G401.6 (cell line): ENCODE measurements at regions not wholly inside any gene's neighbourhood (a gene's known extent, or its start where the extent isn't known, plus 50 kb on each side); places are given as distances from the start of the nearest gene placed in this dataset.

Experiments
- FAIRE-seq: peaks from 2 replicates; lab custom pipeline; 2012; peaks lifted over from hg19 to GRCh38; lab: Jason Lieb, UNC

DNA sequence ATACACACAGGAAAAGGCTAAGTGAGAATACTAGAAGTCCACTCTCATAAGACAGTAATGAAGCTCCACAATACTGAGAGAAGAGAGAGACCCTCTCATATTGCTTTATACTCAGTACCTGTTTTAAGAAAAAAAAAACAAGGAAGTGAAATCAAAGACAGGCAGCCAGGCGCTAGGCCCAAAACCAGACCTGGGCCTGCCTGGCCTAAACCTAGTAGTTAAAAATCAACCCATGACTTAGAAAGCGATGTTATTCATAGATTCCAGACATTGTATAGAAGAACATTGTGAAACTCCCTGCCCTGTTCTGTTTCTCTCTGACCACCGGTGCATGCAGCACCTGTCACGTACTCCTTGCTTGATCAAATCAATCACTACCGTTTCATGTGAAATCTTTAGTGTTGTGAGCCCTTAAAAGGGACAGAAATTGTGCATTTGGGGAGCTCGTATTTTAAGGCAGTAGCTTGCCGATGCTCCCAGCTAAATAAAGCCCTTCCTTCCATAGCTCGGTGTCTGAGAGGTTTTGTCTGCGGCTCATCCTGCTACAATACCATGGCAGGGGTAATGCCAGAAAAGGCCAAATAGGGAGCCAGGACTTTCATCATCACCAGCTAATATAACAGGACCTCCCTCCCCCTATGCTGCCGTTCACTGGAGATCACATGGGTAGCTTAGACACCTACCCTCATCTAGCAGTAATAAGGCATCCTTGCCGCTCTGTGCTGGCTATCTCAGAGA is 1294.1 kb downstream of the NSUN3 start:
- FAIRE-seq: no peak

DNA sequence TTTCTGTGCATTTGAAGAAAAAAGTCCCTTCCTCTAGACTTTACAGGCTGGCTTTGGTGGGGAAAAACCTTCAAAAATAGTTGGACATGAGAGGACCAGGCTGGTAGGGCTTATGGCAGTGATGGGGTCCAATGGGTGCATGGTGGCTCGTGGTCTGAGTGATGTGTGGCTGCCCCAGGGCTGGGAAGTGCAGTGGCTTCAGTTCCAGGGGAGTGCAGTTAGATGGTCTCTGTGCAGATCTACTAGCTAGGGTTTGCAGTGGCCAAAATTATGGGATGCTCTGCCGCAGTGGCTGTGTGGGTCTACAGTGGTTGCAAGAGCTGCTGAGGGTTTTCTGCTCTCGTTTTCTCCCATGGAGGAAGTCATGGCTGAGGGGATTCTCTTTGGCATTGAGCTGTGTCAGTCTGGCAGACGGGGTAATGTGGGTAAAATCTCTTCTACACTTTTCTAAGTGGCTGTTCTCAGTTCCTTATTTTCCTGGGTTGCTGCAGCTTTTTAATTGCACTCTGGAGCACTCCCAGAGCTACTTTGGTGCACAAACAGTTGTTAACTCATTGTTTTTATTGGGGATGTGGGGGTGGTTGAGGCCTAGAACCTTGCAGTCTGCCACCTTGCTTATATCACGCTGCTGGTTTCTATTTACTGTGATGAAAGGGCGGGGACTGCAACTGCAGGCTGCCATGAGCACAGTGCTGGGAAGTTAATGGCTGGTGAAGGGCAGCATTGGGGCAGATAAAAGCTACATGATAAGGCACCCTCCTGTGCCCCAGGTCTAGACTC is 1324.6 kb downstream of the NSUN3 start:
- no peak for FAIRE-seq

DNA sequence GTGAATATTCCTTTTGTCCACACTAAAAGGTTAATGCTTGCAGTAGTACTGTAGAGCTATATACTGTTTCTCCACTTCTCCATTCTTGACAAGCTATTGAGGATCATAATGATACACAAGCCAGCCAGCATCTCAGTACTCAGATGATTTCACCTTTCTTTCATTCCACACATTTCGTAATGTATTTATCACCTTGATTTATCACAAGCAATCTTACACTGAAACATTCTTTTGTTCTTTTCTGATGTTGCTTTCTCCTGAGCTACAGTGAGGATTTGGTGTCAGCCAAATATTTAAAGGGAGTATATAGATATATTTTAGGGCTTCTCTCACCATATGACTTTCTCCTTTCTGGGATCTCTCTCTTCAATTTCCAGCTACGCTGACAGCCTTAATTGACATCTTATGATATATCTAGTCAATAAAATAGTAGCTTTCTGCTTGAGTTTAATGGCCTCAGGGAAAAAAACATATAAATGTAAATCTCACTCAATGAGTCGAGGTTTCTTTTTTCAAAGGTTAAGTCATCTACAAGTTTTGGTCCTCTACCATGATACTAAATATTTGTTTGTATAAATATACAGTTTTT is 1327.0 kb downstream of the NSUN3 start:
- no peak for FAIRE-seq

DNA sequence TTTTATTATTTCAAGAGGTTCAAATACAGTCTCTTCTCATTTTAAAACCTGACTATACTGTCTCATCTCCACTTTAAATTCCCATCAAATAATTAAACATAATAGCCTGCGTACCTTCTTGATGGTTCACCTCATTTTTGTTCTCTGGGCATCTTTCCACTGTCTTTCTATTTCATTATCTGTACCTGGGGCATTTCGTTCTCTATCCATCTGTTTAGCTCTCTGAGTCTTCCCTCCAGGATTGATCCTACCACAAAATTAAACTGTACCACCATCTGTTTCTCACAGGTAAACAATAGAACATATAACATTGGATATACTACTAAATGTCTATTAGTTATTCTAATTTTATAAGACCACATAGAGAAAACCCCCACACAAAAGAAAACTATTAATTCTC is 1331.4 kb downstream of the NSUN3 start:
- no peak for FAIRE-seq

DNA sequence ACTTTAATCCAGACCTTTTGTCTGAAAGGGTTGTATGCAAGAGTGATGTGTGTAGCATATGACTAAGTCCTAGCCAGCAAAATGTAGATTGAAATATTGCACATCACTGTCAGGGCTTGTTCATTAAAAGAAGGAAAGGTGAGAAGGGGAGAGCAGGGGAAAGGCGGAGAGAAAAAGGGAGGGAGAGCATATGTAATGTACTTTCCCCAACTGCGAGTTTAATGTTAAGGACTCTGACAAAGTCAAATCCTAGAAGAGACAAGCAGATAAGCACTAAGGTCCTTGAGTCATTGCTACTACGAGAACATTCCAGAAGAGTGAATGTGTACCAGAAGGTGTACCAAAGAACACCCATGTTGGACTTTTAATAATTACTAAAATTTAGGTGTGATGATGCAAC is 1336.7 kb downstream of the NSUN3 start:
- no peak for FAIRE-seq

DNA sequence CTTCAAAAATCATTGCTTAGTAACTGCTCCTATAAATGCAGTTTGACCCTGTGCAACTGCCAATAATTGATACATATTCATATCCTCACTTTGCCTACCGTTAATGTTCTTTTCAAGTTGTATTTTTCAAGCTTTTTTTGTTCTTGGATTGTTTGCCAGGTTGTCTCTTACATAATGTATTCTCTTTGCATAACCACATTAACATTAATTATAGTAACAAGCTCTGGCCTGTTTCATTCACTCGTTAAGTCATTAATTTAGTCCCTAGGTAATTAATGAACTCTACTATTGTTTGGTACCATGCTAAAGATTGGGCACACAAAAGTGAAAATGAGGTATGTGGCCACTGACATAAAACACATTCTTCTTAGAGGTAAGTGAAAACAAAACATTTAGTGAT is 1338.8 kb downstream of the NSUN3 start:
- FAIRE-seq: no peak

DNA sequence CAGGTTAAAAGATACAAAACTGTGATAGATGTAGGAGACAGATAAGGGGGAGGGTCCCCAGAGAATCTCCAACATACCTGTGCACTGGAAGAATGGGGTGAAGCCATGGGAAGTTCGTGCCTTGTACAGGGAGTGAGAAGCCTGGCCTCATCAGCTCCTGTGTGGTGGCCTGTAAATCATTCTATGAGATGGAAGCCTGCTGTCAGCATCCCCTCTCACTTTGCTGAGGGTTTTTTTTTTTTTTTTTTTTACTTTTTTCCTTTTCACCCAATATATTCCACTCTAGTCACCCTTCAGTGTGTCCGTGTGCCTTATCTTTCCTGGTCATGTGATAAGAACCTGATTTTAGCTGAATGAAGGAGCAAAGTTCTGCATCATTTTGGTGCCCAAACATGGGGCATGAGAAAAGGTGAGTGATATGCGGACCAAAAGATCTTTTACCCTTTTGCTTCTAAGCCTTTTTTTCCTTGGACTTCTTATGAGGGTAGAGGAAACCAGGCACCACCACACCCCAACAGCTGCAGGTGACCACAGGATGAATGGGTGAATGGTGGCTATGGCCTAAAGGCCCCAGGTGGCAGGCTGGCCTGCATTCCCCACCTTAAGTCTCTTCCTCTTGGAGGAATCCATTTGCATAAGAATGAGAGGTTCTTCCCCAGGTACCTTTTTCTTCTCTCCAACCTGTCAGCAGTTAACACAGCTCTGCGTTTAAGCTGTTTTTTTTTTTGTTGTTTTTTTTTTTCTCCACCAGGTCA is 1345.0 kb downstream of the NSUN3 start:
- no peak for FAIRE-seq

DNA sequence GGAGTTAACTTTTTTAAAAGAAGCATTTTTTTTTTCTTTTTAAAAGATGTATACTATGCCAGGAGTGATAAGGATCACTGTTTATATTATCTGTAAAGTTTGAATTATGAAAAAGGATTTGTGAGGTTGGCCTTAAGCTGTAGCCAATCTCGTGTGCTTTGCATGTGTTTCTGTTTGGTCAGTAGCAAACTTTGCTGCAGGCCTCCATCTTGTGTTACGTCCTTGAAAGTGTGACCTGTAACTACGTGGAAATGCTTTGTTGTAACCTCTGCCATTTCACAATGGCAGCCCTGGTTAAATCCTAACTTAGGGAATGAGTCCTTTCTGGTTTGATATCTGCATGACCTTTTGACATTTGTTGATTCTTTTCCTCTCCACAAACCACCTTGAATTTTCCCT is 1345.6 kb downstream of the NSUN3 start:
- FAIRE-seq: no peak

DNA sequence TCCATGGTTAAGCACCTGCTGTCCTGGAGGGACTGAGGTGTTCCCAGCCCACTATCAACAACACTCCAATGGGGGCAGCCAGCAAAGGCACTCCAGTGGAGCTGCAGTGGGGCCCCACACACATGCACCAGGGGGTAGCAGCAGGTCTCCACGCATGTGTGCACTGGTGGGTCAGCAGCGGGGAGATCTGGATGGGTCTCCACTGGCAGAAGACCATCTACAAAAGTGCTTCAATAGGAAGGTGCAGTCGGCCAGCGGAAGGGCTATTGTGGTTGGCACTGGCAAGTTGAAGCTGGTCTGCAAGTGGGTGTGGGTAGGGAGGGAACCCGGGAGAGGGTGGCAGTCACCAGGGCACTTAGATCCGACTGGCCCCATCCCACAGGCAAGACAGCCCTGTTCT is 1355.4 kb downstream of the NSUN3 start:
- FAIRE-seq: no peak

DNA sequence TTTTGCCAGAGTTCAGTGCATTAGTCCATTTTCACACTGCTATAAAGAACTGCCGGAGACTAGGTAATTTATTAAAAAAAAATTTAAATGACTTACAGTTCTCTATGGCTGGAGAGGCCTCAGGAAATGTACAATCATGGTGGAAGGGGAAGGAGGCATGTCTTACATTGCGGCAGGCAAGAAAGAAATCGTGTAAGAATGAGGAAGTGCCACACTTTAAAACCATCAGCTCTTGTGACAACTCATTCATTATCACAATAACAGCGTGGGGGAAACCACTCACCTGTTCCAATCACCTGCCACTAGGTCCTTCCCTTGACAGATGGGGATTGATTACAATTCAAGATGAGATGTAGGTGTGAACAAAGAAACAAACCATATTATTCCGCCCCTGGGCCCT is 1361.4 kb downstream of the NSUN3 start:
- FAIRE-seq: no peak

DNA sequence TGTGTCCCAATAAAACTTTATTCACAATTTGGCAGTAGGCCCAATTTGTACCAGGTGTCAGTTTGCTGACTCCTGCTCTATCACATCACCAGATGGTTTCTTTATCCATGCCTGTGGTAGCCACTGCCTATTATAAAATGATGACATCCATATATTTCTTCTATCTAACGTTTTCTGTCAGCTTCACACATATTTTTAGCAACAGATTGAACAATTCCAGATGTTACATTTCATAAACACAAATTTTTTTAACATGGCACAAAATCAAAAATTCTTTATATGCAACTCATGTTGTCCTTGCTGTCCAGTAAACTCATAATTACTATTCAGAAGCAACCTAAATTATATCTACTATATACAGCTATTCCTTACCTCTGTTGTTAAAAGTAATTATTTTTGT is 1371.6 kb downstream of the NSUN3 start:
- FAIRE-seq: no peak

DNA sequence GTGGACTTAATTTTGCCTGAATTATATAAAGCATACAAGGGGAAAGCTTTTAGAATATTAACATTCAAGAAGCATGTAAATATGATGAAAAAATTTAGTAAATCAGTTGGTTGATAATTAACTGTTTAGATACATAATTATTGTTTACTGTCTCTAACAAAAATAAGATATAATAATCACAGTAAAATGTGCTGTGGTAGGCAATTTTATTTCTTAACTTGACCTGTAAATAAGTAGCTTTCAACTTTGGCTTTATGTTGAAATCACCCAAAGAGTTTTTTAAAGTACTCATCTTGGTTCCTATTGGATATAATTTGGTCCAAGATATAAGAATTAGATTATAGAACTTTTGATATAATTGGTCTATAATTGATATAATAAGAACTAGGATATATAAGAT is 1374.5 kb downstream of the NSUN3 start:
- no peak for FAIRE-seq

DNA sequence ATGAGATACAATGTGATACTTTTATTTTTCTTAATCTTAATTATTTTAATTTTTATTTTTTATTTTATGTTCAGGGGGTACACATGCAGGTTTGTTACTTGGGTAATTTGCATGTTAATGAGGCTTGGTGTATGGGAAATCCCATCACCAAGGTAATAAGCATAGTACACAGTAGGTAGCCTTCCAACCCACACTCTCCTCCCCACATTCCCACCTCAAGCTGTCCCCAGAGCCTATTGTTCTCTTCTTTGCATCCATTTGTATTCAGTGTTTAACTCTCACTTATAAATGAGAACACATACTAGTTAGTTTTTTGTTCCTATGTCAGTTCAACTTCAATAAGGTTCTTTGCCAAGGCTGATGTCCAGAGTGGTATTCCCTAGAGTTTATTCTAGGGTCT is 1375.4 kb downstream of the NSUN3 start:
- FAIRE-seq: no peak

DNA sequence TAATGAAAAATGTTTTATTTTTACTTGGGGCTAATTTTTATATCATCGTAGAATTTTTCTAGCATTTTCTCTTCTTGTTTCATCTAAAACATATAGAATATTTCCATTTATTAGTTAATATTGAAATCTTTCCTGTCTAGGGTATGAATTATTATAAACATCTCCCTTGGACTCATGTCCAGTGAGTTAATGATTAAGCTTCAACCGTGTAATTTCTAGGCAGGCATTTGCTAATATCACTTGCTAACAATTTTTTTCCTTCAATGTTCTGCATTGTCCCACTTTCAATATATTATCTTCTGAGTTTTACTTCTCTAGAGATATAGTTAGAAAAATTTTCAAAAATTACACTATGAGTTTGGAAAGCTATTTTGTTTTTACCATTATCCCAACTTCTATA is 1371.6 kb upstream of the EPHA6 start:
- FAIRE-seq: no peak

DNA sequence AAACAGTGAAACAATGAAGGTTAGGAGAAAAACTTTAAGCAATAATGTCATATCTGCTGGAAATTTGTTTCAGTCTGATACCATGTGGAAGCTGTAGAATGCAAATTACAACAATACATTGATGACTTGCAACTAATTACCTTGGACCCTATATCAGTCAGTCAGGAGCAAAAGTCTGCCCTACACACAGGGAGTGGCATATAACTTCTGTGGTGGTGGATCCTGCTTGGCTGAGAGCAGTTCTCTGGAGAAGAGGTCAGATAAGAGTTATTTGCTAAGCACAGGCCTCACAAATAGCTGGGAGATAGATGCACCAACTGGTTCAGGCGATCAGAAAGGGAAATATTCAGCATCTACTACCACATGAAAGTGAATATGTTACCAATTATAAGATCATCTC is 1364.6 kb upstream of the EPHA6 start:
- FAIRE-seq: no peak

DNA sequence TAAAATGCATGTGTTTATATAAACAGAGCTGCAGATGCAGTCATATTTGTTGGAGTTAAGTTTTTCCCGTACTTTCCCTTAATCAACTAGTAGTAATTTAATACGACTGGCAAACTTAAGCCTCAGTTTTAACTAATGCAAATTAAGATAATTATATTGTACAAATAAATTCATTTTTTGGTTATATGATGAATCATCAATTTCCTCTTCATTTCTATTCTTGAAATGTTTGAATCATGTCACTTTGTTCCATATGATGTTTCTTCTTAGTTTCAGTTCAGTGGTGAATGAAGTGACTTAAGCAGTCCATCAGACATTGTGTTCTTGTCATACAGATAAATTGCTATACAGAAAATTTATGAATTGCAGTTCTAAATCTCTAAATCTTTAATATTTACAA is 1361.2 kb upstream of the EPHA6 start:
- no peak for FAIRE-seq

DNA sequence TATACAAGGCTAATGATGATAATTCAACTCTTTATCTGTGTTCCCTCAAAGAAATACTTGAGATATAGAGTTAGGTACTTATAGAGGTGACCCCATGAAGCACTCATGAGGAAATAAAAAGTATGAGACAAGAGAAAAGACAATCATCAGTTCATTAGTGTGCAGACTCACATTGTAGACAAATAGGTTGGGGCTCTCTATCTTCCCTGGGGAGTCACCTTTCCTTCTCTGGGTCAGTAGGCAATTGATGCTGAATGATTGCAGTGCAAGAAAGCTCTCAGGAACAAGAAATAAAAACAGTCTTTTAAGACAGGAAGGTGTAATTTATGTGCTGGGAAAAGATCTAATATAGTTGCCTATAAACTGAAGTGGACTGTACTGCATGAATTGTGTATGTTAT is 1357.6 kb upstream of the EPHA6 start:
- no peak for FAIRE-seq

DNA sequence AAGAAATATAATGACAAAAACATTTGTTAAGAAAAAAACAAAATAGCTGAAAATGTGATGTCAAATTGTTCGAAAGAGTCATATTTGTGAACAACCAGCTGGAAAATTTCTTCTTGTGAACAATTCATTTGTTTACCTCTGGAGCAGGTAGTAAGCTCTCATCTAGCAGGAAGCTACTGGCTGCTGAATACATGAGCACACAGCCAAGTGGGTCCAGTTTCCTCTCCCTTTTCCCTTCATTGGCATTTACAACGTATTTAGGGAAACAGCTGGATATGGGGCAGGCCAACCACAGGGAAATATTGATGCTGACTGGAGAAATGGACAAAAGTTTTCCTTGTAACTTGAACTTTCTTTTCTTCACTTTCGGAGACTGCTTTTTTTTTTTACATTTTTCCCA is 1354.7 kb upstream of the EPHA6 start:
- FAIRE-seq: no peak

DNA sequence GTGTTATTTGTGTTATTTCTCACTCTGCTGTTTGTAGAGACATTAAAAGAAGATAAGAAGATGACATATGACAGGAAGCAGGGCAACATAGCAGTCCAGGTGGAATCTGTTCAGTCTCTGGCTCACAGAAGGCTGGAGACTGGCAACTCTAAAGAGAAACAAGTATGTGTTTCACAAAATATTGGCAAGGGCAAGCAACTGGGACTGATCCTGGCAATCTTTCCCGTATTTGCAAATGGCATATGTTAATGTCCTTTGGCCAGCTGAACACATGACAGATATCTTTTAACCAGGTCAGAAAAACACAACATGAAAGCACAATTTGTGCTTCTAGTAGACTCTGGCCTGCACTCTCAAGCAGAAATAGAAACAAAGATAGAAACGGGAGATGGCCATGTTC is 1354.1 kb upstream of the EPHA6 start:
- no peak for FAIRE-seq

DNA sequence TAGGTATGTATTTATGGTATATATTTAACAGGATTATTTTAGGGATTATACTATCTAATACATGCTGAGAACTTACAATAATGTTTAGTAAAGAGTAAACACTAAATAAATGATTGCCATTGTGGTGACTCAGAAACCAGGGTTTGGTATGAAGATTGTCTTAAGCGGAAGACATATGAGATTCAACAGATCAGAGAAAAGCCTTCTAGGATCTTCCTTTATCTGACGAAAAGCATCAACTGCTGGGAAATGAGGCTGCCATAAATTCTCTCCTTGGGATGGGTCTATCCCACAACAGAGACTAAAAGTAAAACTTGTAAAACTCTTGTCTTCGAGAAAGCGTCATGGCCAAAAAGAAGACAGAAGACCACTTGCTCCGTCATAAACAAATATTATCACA is 1352.2 kb upstream of the EPHA6 start:
- FAIRE-seq: no peak

DNA sequence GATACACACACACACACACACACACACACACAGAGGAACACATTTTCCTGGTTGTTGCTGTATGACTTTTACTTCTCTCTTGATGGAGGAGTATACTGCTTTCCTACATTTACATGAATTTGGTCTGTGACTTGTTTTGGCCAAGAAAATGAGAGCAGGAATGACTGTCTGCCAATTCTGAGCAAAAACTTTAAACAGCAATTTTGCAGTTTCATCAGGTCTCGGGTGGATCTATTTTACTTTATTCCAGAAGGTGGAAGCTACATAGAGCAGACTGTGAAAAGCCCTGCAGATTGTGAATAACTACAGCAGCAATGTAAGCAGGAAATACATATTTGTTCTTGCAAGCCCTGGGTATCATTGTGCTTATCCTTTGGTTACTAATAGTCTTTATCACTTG is 1350.0 kb upstream of the EPHA6 start:
- no peak for FAIRE-seq

DNA sequence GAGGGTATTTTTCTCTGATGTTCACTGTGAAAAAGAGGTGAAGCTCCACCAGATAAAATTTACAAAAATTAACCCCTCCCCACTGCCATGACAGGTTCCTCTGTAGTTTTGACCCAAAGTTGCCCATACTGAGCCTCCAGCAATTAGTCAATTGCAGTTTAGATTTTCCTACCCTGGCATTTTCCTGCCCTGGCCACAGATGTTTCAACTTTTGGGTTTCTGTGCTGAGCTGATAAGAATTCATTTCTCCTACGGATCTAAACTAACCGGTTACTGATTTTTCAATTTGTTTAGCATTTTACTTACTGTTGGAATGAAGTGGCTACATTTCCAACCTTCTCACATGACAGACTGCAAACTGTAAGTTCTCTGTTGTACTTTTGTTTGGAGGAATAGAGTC is 1346.1 kb upstream of the EPHA6 start:
- FAIRE-seq: no peak

DNA sequence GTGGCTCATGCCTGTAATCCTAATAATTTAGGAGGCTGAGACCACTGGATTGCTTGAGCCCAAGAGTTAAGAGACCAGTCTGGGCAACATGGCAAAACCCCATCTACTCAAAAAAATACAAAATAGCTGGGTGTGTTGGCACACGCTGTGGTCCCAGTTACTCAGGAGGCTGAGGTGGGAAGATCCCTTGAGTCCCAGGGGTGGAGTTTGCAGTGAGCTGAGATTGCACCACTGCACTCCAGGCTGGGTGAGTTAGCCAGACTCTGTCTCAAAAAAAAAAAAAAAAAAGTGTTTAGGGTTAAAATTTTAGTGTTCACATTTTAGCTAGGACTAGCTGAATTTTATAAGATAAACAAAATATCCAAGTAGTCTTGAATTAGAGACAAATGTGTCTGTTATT is 1340.1 kb upstream of the EPHA6 start:
- FAIRE-seq: no peak
